Stimulated activated CD4-positive, alpha-beta T cell treated with anti-CD3 and anti-CD28 coated beads, Interleukin-12 subunit alpha, Interleukin-12 subunit beta, amount 100 ng/mL, for 48 hours (primary cell): ENCODE measurements at regions not wholly inside any gene's neighbourhood (a gene's known extent, or its start where the extent isn't known, plus 50 kb on each side); places are given as distances from the start of the nearest gene placed in this dataset.
"Not testable (repeated sequence)": the region's sequence is repeated elsewhere in the genome, so short reads cannot be mapped to it uniquely, and the experiment has no call there.

Experiments
- DNase-seq, 3 donors: peaks; one replicate each; pipeline ENCODE4 v3.0.0-alpha.2; 2020; ENCODE audit warnings: low read depth in 2 of 3, low spot score in 1 of 3

DNA sequence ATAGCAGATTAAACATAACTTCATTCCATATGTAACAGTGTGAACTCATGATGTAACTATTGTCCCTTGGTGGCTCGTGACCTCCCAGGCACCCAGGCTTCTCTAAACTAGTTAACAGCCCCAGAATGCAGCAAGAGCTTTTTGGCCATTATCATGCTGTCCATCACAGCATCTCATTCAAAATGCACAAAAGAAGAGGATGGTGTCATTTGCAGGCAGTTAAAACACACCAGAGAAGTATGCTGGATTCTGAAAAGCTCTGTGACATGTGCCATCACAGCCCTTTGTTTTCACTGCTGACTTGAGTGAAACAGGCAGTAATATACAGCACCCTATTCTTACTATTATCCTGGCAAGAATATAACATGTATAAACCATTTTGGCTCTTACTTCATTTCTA is 117.6 kb upstream of the CHMP2B start:
- DNase-seq, result no peak

DNA sequence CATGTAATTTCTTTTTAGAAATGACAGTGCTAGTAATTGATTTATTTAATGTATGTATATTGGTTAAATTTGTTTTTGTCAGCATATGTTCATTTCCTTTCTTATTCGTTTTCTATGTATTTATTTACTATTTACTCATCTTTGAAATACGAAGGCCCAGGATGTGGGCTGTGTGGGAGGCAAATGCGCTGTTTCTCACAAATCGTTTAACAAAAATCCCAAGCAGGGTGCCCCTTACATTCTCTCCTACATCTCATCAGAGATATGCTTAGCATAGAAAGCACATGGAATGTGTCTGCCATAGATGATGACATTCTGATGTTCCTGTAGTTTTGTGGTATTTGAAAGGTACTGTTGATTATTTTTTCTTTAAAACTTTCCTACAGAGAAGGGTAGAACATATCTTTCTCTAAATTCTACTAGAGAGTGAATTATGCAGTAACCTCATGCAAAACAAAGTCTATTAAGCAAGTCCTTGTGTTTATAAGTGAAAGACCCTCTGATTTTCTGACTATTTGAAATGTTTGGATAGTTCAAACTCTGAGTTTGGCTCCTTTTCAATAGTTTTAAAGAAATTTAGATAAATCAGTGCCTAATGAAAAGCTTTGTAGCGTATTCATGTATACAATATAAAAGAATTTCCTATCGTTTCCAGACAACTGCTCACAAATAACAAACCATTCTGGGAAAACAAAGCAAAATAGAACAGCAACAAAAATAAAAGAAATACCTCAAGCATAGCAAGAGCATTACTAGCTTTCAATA is 111.1 kb upstream of the VGLL3 start:
- DNase-seq, result no peak

DNA sequence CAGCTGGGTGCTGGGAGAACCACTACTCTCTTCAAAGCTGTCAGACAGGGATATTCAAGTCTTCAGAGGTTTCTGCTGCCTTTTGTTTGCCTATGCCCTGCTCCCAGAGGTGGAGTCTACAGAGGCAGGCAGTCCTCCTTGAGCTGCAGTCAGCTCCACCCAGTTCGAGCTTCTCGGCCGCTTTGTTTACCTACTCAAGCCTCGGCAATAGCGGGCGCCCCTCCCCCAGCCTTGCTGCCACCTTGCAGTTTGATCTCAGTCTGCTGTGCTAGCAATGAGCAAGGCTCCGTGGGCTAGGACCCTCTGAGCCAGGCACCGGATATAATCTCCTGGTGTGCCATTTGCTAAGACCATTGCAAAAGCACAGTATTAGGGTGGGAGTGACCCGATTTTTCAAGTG is 106.8 kb upstream of the VGLL3 start:
- not testable (repeated sequence) for DNase-seq

DNA sequence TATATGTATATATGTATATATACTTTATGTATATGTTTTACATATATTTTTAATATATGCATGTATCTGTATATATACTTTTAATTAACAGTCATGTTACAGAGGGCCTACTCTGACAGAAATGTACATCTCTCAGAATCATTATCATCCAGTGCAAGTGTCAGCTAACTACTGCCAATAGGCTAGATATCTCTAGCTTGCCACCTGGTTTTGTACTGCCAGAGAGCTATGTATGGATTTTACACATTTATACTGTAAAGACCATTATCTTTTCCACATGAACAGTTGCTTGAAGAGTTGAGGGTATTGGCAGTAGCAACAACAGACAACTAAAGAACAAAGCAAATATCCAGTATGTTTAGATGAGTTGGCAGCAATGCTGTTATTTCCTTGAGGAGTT is 99.7 kb upstream of the VGLL3 start:
- no peak for DNase-seq

DNA sequence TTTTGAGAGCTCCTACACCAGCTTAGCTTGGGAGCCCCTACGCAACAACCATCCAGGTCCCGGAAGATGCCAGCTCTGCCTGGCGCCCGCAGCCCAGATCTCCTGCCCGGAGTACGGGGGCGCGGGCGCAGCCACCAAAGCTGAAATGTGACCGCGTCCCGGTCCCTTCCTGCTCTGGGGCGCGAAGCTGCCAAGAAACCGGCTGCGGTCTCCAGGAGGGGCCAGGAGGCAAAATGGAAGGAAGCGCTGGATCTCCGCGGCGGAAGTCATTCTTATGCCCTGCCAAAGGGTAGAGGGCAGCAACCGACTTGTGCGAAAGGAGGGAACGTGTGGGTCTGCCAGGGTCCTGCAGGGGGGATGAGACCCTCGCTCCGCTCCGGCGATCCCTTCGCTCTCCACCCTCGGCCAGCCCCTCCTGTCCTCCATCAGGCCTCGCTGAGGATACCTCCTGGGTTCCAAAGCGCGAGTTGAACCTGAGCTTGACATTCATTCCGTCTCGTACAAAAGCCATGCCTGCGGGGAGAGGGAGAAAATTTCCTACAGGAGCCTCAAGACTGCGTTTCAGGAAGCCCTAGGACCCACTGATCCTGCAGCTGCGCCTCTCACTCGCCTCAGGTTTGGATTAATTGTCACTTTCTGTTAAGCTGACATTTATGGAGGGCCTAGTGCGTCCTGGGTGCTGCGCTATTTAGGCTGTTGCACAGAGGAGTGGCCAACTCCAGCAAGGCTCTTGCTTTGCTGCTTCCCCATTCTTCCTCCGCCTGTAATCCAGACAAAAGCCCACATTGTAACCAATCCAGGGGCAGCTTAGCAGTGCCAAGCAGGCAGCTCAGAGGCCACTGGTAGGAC is 98.3 kb upstream of the VGLL3 start:
- DNase-seq, result no peak

DNA sequence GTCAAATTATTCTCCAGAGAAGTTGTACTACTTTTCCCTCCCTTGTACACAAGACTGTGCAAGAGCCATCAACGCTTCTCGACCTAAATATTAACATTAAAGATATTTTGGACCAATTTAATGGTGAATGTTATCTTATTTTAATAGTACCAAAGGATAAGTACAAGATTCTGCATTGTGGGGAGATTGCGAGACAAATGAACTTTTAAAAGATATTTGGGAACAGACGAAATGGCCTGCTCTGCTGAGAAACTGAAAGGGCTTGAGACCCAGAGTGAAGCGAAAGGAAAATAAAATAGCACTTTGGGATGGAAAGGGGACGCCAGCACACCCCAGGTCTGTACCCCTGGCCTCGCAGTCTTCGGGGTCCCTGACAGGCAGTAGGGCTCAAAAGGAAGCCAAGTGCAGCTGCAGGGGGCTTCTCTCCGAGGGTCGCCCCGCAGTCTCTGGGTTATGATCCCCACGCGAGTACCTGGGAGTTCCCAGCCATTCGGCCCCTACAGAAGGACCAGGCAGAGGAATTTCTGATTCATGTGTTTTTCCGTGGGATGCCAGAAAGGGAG is 97.6 kb upstream of the VGLL3 start:
- no peak for DNase-seq

DNA sequence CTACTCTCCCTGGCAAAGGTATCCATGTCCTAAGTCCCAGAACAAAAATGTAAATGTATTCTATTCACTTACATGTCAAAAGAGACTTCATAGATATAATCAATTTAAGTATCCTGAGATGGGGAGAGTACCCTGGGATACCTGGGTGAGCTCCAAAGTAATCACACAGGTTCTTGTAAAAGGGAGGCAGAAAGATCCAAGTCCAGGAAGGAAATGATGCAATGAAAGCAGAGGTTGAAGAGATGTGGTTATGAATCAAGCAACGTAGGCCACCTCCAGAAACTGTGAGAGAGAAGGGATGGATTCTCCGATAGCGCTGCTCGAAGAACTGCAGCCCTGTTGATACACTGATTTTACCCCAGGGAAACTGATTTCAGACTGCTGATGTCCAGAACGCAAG is 93.9 kb upstream of the VGLL3 start:
- DNase-seq, result no peak

DNA sequence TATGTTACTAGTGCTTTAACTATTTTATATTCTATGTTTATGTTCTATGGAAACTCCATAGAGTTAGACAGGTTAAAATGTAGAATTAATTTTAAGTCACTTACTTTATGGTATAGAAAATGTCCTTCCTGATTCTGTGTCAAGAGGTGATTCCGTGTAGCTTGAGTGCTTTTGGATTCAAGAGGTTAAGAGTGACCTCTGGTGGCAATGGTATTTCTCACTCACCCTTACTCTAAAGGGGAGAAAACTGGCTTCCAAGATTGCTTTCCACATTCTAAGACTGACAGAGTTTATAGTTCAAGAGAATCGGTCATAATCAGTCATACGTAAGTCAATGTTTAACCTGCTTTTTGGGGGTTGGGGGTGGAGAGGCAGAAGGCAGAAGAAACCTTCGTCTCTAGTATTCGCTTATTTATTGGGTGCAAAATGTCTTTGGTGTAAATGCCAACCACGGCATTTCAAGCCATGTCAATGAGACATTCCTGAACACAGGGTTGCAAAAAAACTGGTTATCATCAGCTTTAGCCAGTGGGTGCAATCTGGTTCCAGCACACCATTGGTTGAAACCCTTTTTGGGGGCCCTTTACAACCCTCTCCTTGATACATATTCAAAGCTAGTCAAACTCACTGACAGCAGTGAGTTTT is 92.0 kb upstream of the VGLL3 start:
- no peak for DNase-seq

DNA sequence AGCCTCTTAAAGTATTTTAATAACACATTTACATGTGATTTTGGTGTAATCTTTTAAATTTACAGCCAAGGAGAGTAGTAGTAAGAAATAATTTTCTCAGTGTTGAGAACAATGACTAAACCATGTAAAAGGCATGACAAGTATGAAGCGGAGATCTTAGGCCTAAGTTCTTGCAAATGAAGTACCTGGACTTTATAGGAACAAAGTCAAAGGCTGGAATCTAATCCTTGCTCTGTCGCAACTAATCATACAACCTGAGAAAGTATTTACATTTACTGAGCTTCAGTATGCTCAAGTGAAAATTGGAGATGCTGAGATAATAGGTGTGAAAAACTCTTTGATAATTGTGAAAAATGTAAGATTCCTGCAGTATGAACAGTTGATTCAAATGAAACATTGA is 86.4 kb upstream of the VGLL3 start:
- DNase-seq, result no peak

DNA sequence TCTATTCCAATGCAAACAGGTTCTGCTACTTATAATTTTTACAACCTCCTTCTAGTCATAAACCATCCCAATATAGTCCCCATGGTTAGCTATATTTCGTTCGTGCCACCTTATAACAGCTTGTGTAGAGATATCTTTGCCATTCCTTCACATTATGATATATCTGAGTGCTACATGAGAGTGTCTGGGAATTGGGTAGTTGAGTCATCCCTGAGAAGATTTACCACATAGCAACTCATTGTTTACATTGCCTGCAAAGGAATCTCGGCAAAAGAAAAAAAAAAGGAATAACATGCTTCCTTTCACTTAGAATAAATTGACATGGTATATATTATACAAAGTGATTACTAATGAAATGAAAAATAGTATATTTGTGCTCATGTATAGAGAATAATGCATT is 86.0 kb upstream of the VGLL3 start:
- DNase-seq, result no peak

DNA sequence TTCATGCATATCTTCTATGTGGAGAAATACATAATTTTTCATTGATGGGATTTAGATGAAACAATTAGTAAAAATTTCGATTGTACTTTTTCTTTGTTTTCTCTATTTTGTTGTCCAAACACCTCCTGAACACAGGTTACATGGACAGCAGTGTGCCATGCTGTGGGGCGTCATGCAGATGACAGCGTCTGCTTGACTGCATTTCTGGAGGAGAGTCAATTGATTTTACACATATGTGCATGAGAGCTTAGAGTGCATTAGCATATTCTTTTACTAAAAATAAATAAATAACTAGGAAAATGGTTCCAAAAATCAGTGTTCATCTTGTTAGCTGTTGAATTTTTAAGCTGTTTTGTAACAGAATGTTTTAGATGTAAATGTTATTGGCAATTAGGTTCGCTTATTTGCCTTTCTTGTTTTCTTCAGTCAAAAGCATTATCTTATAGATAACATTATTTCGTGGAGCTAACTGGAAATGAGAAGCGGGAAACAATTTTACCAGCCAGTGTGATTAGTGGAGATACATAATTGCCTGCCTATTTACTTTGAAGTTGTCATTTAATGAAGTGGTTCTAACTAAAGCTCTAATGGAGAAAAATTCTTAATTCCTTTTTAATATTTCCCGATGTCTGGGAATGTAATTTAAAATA is 82.7 kb upstream of the VGLL3 start:
- DNase-seq, result no peak

DNA sequence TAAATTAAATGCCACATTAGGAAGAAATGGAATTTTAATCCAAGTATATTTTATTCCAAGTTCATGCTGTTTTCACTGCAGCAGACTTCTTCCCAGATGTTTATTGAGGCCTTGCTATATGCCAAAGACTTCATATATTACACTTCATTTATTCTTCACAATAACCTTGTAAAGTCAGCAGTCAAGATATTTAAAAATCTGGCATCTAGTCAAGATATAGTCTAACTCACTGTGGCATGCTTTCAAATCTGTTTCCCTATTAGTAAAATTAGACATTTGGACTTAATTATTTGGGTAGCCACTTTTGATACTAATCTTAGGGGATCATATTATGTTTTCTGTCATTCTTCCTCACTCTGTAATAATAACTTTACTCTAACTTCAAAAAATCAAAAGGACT is 81.5 kb upstream of the VGLL3 start:
- no peak for DNase-seq

DNA sequence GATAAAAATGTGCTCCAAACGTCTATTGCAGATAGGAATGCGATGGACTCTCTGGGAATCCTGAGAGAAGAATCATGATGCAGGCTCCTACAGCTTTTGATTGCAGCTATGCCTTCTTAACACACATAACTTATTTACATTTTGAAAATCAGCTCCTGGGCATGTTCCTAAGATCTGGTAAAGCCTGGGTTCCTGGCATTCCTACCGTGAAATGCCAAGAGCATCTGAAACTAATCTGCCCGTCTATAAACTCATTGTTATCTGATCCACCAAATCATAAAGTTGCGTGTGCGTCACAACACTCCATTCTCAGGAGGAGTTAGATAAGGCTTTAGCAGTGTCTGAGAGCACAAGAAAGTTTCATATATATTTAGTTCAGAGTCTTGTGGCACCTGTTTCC is 79.0 kb upstream of the VGLL3 start:
- no peak for DNase-seq

DNA sequence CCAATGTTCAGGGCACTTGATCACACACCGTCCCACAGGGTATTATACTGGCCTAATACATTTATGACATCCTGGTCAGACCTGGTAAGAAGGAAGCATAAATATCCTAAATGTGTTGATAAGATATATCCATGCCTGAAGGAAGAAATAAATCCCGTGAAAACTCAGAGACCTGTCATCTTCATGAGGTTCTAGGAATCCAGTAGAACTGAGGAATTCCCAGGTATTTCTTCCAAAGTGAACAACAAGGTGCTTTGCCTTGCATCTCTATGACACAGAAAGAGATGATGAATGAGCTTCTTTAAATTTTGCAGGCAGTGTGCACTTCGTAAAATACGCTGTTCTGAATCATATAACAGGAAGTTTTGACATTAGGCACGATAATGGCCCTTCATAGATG is 78.1 kb upstream of the VGLL3 start:
- DNase-seq, result no peak

DNA sequence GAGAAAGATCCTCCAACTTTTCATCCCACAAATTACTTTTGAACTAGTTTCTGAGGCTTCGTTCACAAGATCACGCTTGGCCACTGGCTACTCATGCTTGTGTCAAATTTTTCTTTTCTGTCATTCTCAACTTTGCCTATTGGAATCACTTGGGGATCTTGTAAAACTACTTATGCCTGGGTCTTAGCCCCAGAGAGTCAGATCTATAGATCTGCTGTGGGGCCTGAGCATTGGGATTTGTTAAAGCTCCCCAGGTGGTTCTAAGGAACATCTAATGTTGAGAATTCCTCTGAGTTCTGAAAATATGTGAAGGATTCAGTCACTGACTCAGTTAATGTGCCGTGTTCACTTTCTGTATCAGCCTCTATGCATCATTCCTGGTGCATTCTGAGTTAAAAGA is 71.7 kb upstream of the VGLL3 start:
- no peak for DNase-seq

DNA sequence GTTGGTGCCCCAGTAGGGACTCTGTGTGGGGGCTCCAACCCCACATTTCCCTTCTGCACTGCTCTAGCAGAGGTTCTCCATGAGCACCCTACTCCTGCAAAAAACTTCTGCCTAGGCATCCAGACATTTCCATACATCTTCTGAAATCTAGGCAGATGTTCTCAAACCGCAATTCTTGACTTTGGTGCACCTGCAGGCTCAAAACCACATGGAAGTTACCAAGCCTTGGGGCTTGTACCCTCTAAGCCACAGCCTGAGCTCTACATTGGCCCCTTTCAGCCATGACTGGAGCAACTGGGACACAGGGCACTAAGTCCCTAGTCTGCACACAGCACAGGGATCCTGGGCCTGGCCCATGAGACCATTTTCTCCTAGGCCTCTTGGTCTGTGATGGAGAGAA is 66.5 kb upstream of the VGLL3 start:
- DNase-seq, result no peak

DNA sequence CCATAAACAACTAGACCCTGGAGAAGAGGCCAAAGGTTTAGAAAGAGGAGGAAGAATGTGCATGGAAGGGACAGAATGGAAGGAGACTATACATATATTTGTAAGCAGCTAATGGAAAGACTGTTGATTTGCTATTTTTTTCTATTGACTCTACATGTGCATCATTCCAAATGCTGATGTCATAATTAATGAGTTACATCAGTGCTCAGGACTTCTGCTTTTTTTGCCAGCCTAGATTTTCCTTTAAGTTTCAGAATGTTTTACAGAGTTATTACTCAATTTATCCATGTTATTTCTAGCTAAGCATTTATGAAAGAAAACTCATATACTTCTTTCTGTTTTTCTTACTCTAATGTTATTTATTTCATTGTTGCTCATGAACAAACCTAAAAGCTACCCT is 62.6 kb upstream of the VGLL3 start:
- no peak for DNase-seq

DNA sequence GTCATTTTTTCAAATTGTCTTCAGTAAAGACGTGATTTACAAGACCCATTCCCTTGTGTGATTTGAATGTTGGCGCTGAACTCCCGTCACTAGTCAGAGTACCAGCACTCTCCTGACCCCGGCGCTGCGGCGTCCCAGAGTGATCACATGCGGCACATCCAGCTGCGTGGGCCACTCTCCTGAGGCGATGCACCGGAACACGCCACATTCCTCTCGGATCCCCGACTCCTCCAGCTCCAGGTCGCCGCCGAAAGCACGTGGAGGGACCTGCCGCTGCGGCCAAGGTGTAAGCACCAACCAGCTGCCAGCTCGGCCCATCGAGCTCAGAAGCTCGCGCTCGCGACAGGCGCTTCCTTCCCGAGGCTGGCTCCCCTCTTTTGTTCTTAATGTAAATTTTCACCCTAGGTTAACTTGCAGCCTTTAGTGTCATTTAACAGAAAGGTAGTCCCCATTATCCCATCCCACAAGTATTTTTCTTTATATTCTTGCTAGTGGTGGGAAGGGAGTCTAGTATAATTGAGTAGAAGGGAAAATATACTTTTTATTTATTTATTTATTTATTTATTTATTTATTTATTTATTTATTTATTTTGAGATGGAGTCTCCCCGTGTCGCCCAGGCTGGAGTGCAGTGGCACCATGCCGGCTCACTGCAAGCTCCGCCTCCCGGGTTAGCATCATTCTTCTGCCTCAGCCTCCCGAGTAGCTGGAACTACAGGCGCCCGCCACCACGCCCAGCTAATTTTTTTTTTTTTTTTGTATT is 61.7 kb upstream of the VGLL3 start:
- no peak for DNase-seq

DNA sequence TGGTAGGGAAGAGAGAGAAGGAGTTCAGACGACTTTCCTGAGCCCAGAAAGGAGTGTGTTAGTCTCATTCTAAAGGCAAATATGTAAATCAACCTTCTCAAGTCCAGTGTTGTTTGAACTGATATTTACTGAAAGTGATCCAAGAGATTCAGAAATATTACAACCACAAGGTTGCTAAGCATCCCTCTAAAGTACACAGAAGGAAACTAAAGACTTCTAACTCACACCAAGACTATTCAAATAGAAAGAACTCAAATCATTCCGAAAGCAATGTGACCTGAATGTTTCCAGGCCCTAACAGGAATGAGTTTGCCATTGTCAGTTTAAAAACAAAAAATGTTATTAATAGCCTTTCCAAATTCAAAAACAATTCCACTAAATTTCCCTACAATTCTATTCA is 56.9 kb upstream of the VGLL3 start:
- DNase-seq, result no peak

DNA sequence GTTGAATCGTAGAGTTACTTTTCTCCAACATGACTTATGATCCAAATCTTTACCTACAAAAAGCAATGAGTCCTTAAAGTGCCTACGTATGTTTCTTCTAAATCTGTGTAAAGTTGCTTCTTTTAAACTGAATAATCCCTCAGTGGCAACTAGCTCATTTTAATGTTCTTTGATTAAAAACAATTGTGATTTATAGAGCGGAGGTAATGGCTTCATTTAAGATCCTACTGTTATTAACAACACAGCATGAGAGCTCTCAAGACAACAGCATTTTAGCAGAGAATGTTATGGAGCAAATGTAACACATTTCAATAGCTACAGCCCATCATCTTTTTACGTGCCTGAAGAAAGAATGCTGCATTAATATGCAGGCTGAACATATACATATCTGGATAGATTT is 55.3 kb upstream of the VGLL3 start:
- no peak for DNase-seq

DNA sequence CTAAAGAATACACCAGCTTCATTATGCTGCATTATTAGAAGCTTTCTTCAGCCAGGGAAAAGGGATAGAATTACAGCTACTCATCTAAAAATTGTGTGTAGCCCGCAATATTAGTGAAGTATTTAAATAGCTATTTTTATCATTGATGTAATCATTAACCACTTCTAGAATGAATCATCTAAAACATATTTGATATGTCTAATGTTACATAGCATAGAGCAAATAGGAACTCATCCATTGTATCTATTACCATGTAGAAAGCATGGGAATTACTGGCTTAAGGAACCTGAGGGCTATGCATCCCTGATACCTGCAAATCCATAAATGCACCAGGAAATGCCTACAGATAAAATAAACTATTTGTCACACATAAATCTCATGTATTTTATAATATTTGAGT is 54.5 kb upstream of the VGLL3 start:
- no peak for DNase-seq
